OCI-LY7 (cell line): ENCODE measurements at regions not wholly inside any gene's neighbourhood (a gene's known extent, or its start where the extent isn't known, plus 50 kb on each side); places are given as distances from the start of the nearest gene placed in this dataset.

Experiments
- BruUV-seq: library from RNA; stranded (reverse); fragments of 400-500 nt; replicated peaks from 2 replicates; lab custom pipeline; 2021; lab: Mats Ljungman, UMichigan
- CTCF ChIA-PET: fragments of 300-600 bp; sonication (Branson Sonifier 250); formaldehyde crosslinking; loops from one replicate; lab custom pipeline; 2022; ENCODE audit warnings: antibody characterized with exemption; ENCODE audit not compliant: unreplicated experiment; lab: Charles Lee
- POLR2A ChIA-PET: fragments of 300-600 bp; sonication (Branson Sonifier 250); formaldehyde crosslinking; loops from one replicate; lab custom pipeline; 2022; ENCODE audit warnings: antibody characterized with exemption; lab: Charles Lee
- DNase-seq: peaks from one replicate; pipeline ENCODE4 v3.0.0-alpha.2; 2015; ENCODE audit warnings: low spot score
- H2AFZ ChIP-seq: fragments of 200-600 bp; sonication (generic), shearing (Covaris generic); 2 replicates; pipeline ENCODE4 v1.6.1; 2014; ENCODE audit warnings: mild to moderate bottlenecking, antibody characterized with exemption, low read length, moderate library complexity
- H3K27ac ChIP-seq: fragments of 200-600 bp; sonication (generic); 2 replicates; pipeline ENCODE4 v1.5.1; 2014; ENCODE audit warnings: mixed run types, low read depth, mild to moderate bottlenecking, moderate library complexity, low read length, inconsistent platforms; ENCODE audit not compliant: poor library complexity, severe bottlenecking
- H3K36me3 ChIP-seq: fragments of 200-600 bp; sonication (generic); 2 replicates; pipeline ENCODE4 v1.6.1; 2014; ENCODE audit warnings: mild to moderate bottlenecking, antibody characterized with exemption, low read length, moderate library complexity, mixed read lengths; ENCODE audit not compliant: insufficient read depth
- H3K4me1 ChIP-seq: fragments of 200-600 bp; sonication (generic); 2 replicates; pipeline ENCODE4 v1.5.1; 2014; ENCODE audit warnings: mild to moderate bottlenecking, low read length; ENCODE audit not compliant: insufficient read depth, poor library complexity, severe bottlenecking
- H3K4me2 ChIP-seq: fragments of 200-600 bp; sonication (generic); 2 replicates; pipeline ENCODE4 v1.6.1; 2014; ENCODE audit warnings: mild to moderate bottlenecking, low read length
- H3K4me3 ChIP-seq: fragments of 200-600 bp; sonication (generic); 2 replicates; pipeline ENCODE4 v1.5.1; 2014; ENCODE audit warnings: mild to moderate bottlenecking, low read depth, low read length; ENCODE audit not compliant: poor library complexity, severe bottlenecking
- H3K79me2 ChIP-seq: fragments of 200-600 bp; sonication (generic); 2 replicates; pipeline ENCODE4 v1.6.1; 2016; ENCODE audit warnings: low read depth, mild to moderate bottlenecking, low read length, moderate library complexity, mixed read lengths; ENCODE audit not compliant: insufficient read depth
- H3K9me2 ChIP-seq: fragments of 200-600 bp; sonication (generic); 2 replicates; pipeline ENCODE4 v1.6.1; 2016; ENCODE audit warnings: mild to moderate bottlenecking, low read length, mixed read lengths; ENCODE audit not compliant: insufficient read depth
- H3K9me3 ChIP-seq: fragments of 200-600 bp; sonication (generic); 2 replicates; pipeline ENCODE4 v1.6.1; 2014; ENCODE audit warnings: mild to moderate bottlenecking, mixed run types, low read length, mixed read lengths
- H4K20me1 ChIP-seq: fragments of 200-600 bp; sonication (generic); 2 replicates; pipeline ENCODE4 v1.6.1; 2014; ENCODE audit warnings: mild to moderate bottlenecking, antibody characterized with exemption, low read length, moderate library complexity, mixed read lengths; ENCODE audit not compliant: insufficient read depth
- EZH2phosphoT487 ChIP-seq: fragments of 200-600 bp; sonication (generic); IDR thresholded peaks from 2 replicates; pipeline ENCODE4 v1.6.1; 2018; ENCODE audit warnings: low read depth, borderline replicate concordance, mild to moderate bottlenecking, mixed run types, antibody characterized with exemption, low read length, moderate library complexity, mixed read lengths
- intact Hi-C: fragments of 100-400 bp; cut with micrococcal nuclease; formaldehyde crosslinking; loops from one replicate; pipeline ENCODE4 v1.10.0; 2022; ENCODE audit not compliant: unreplicated experiment
- TF ChIP-seq, protein P1 (sequence below): fragments of 200-600 bp; sonication (generic); conservative IDR thresholded peaks from 2 replicates; pipeline ENCODE4 v1.5.1; 2014; ENCODE audit warnings: mild to moderate bottlenecking, antibody characterized with exemption, low read length, moderate library complexity, mixed read lengths

DNA sequence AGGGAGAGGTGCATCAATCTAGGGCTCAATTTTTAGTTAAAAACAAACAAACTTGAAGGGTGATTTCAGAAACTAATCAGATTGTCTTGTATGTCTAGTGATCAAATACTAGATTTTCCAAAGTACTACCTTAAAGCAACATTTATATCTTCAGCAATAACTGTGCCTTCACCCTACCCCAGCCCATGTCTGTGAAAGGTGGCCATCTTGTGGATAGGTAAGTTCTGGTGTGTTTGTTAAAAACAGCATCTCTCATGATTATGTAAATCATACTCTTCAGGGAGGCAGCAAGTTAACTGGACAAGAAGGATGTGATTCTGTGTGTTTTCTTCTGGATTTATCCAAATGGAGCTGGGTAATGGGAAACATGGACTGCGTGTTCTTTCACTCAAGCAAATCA lies 81.4 kb upstream of the ACSL1 start:
- TF ChIP-seq, protein P1, sequence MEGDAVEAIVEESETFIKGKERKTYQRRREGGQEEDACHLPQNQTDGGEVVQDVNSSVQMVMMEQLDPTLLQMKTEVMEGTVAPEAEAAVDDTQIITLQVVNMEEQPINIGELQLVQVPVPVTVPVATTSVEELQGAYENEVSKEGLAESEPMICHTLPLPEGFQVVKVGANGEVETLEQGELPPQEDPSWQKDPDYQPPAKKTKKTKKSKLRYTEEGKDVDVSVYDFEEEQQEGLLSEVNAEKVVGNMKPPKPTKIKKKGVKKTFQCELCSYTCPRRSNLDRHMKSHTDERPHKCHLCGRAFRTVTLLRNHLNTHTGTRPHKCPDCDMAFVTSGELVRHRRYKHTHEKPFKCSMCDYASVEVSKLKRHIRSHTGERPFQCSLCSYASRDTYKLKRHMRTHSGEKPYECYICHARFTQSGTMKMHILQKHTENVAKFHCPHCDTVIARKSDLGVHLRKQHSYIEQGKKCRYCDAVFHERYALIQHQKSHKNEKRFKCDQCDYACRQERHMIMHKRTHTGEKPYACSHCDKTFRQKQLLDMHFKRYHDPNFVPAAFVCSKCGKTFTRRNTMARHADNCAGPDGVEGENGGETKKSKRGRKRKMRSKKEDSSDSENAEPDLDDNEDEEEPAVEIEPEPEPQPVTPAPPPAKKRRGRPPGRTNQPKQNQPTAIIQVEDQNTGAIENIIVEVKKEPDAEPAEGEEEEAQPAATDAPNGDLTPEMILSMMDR, result peak; percentile 36; the same call in 1 of the 2 replicates
- no peak for TF ChIP-seq EZH2phosphoT487
- Histone ChIP-seq H2AFZ (no peak overlapping the region), H3K4me1 (no peaks in the 10 kb centered on the region), H3K9me2 (no peaks in the 10 kb centered on the region), H3K4me3 (no peak overlapping the region), H3K27ac (no peak overlapping the region), H3K4me2 (no peak overlapping the region), H4K20me1 (no peaks in the 10 kb centered on the region), H3K79me2 (no peaks in the 10 kb centered on the region), H3K9me3 (no peaks in the 10 kb centered on the region), H3K36me3 (no peaks in the 10 kb centered on the region)
- no TSS peak for BruUV-seq
- DNase-seq, result peak; percentile 13
- ChIA-PET POLR2A (interaction anchor here (0.6 kb wide), 1 partner anchor 67 kb away, joined by 3 read pairs; no protein-coding TSS in a partner anchor), CTCF (no interaction called here)
- intact Hi-C loops, result loop anchor here (5.0 kb wide), 1 partner anchor 160 kb away; no protein-coding TSS in a partner anchor

- Histone ChIP-seq H4K20me1 (no peaks in the 10 kb centered on the region), H3K4me3 (no peak overlapping the region), H2AFZ (no peak overlapping the region), H3K36me3 (no peaks in the 10 kb centered on the region), H3K79me2 (no peaks in the 10 kb centered on the region), H3K27ac (no peak overlapping the region), H3K4me2 (no peak overlapping the region), H3K9me2 (no peaks in the 10 kb centered on the region), H3K9me3 (no peaks in the 10 kb centered on the region), H3K4me1 (no peaks in the 10 kb centered on the region)
- POLR2A ChIA-PET, result no interaction called here
- intact Hi-C loops, result loop anchor here (5.0 kb wide), 1 partner anchor 161 kb away; no protein-coding TSS in a partner anchor
- no peak for DNase-seq
- TF ChIP-seq, protein P1, result no peak
- TF ChIP-seq EZH2phosphoT487, result no peak
- CTCF ChIA-PET, result no interaction called here
- BruUV-seq, result no TSS peak
These were observed 82.0 kb upstream of the ACSL1 start for GRCh38 chr4:184907810-184908209.

GRCh38 chr4:184911310-184911709 lies 85.5 kb upstream of the ACSL1 start:
- POLR2A ChIA-PET, result interaction anchor here (0.7 kb wide), 1 partner anchor 185 kb away, joined by 3 read pairs; no protein-coding TSS in a partner anchor
- Histone ChIP-seq H2AFZ (no peak overlapping the region), H3K79me2 (no peaks in the 10 kb centered on the region), H4K20me1 (no peaks in the 10 kb centered on the region), H3K4me2 (no peak overlapping the region), H3K9me2 (no peaks in the 10 kb centered on the region), H3K27ac (no peak overlapping the region), H3K4me3 (no peak overlapping the region), H3K4me1 (no peaks in the 10 kb centered on the region), H3K36me3 (no peaks in the 10 kb centered on the region), H3K9me3 (no peaks in the 10 kb centered on the region)
- intact Hi-C loops, result no loop called here
- no TSS peak for BruUV-seq
- CTCF ChIA-PET, result no interaction called here
- no peak for DNase-seq
- no peak for TF ChIP-seq EZH2phosphoT487
- TF ChIP-seq, protein P1, result no peak
